Thoracic aorta (tissue), 2 donors: ENCODE measurements at regions not wholly inside any gene's neighbourhood (a gene's known extent, or its start where the extent isn't known, plus 50 kb on each side); places are given as distances from the start of the nearest gene placed in this dataset.

Source experiments
- ATAC-seq: fragments of 150-250 bp; one replicate; pipeline ENCODE4 v1.8.0; 2017; ENCODE audit warnings: low read depth; ENCODE audit not compliant: insufficient number of reproducible peaks, low FRiP score
- DNase-seq: peaks from one replicate; pipeline ENCODE4 v3.0.0-alpha.2; 2020; ENCODE audit warnings: low spot score
- H3K27ac ChIP-seq, 2 donors: fragments of 200-600 bp; sonication (generic); 1 replicate in 1 of 2; 2 replicates in 1 of 2; pipeline ENCODE4 v1.5.1; 2016; ENCODE audit warnings: mild to moderate bottlenecking in 2 of 2, moderate library complexity in 2 of 2
- H3K27me3 ChIP-seq: fragments of 200-600 bp; sonication (generic); replicated peaks from 2 replicates; pipeline ENCODE4 v1.6.0; 2016; ENCODE audit warnings: mild to moderate bottlenecking; ENCODE audit not compliant: insufficient read depth
- H3K36me3 ChIP-seq: fragments of 200-600 bp; sonication (generic); one replicate; pipeline ENCODE4 v1.5.1; 2016
- H3K4me1 ChIP-seq, 2 donors: fragments of 200-600 bp; sonication (generic); 1 replicate in 1 of 2; 2 replicates in 1 of 2; pipeline versions ENCODE4 v1.5.1 to v1.6.0; 2016; ENCODE audit warnings: low read depth in 2 of 2, mild to moderate bottlenecking in 1 of 2; ENCODE audit not compliant: control insufficient read depth in 1 of 2
- H3K4me3 ChIP-seq: fragments of 200-600 bp; sonication (generic); 2 replicates; pipeline ENCODE4 v1.5.1; 2016; ENCODE audit warnings: mild to moderate bottlenecking
- H3K9me3 ChIP-seq: fragments of 200-600 bp; sonication (generic); 2 replicates; pipeline ENCODE4 v1.5.1; 2016
- CTCF ChIP-seq: fragments of 200-600 bp; sonication (generic); IDR thresholded peaks from one replicate; pipeline ENCODE4 v1.5.1; 2019; ENCODE audit warnings: antibody characterized with exemption

- no peaks in the 10 kb centered on the region for H3K9me3 ChIP-seq
- no peak overlapping the region for H3K4me3 ChIP-seq
- ATAC-seq (no peak), DNase-seq (no peak)
- no peak for TF ChIP-seq CTCF
- no peaks in the 10 kb centered on the region for H3K27me3 ChIP-seq
- no peak overlapping the region for H3K27ac ChIP-seq
- H3K4me1 ChIP-seq = no peaks in the 10 kb centered on the region
- H3K36me3 ChIP-seq = no peaks in the 10 kb centered on the region
These were observed 132.2 kb upstream of the B3GAT1 start for GRCh38 chr11:134544095-134544815.

- no peak for DNase-seq
- Histone ChIP-seq H3K4me3 (no peak overlapping the region), H3K36me3 (no peaks in the 10 kb centered on the region)
These were observed 131.6 kb upstream of the B3GAT1 start for GRCh38 chr11:134543645-134544044.

GRCh38 chr11:134543241-134543640, 131.2 kb upstream of the B3GAT1 start:
- H3K27me3 ChIP-seq = no peaks in the 10 kb centered on the region
- no peaks in the 10 kb centered on the region for H3K36me3 ChIP-seq
- ATAC-seq (no peak), DNase-seq (no peak)
- no peak overlapping the region for H3K4me3 ChIP-seq
- H3K4me1 ChIP-seq = no peaks in the 10 kb centered on the region
- no peak for TF ChIP-seq CTCF
- no peaks in the 10 kb centered on the region for H3K9me3 ChIP-seq
- no peak overlapping the region for H3K27ac ChIP-seq

More at GRCh38 chr11:134543645-134544044, 131.6 kb upstream of the B3GAT1 start:
- no peak for ATAC-seq
- no peak for TF ChIP-seq CTCF
- Histone ChIP-seq H3K27me3 (no peaks in the 10 kb centered on the region), H3K4me1 (no peaks in the 10 kb centered on the region), H3K27ac (no peak overlapping the region), H3K9me3 (no peaks in the 10 kb centered on the region)

- no peaks in the 10 kb centered on the region for H3K4me1 ChIP-seq
- H3K27ac ChIP-seq = no peak overlapping the region
- no peaks in the 10 kb centered on the region for H3K27me3 ChIP-seq
- no peak for DNase-seq
- ATAC-seq = no peak
- H3K9me3 ChIP-seq = no peaks in the 10 kb centered on the region
- H3K4me3 ChIP-seq = no peak overlapping the region
- no peaks in the 10 kb centered on the region for H3K36me3 ChIP-seq
- TF ChIP-seq CTCF = no peak
These were observed 130.5 kb upstream of the B3GAT1 start for GRCh38 chr11:134542401-134543165.

GRCh38 chr11:134541951-134542350, 129.9 kb upstream of the B3GAT1 start:
- no peak overlapping the region for H3K4me3 ChIP-seq
- no peak for TF ChIP-seq CTCF
- no peak for ATAC-seq
- no peak for DNase-seq
- no peak overlapping the region for H3K27ac ChIP-seq
- no peaks in the 10 kb centered on the region for H3K4me1 ChIP-seq
- no peaks in the 10 kb centered on the region for H3K36me3 ChIP-seq
- H3K9me3 ChIP-seq = no peaks in the 10 kb centered on the region
- H3K27me3 ChIP-seq = no peaks in the 10 kb centered on the region
